K562 (cell line): ENCODE measurements at regions not wholly inside any gene's neighbourhood (a gene's known extent, or its start where the extent isn't known, plus 50 kb on each side); places are given as distances from the start of the nearest gene placed in this dataset.

Experiments
- BDP1 ChIP-seq: IDR thresholded peaks from 3 replicates; pipeline ENCODE4 v1.6.1; 2011; ENCODE audit not compliant: insufficient read length, insufficient read depth
- CHD1 ChIP-seq: fragments of 200-600 bp; sonication (generic); IDR thresholded peaks from one replicate; pipeline ENCODE4 v1.6.1; 2012; ENCODE audit warnings: mild to moderate bottlenecking, moderate library complexity, low read length, inconsistent platforms
- EP400 ChIP-seq: fragments of 450-650 bp; IDR thresholded peaks from 2 replicates; pipeline ENCODE4 v1.6.1; 2017; ENCODE audit warnings: antibody characterized with exemption, mild to moderate bottlenecking, moderate library complexity
- MCM2 ChIP-seq: fragments of 450-650 bp; IDR thresholded peaks from 2 replicates; pipeline ENCODE4 v1.6.1; 2017; ENCODE audit warnings: low read depth, mild to moderate bottlenecking
- MYNN ChIP-seq, 2 experiments: sonication (generic); formaldehyde crosslinking in 1 of 2; IDR thresholded peaks; 2 replicates each; pipeline versions ENCODE4 v1.5.0 to v1.6.1; 2016 to 2020; ENCODE audit warnings: antibody characterized with exemption in 1 of 2, missing genetic modification reagents in 1 of 2
- PKNOX1 ChIP-seq: fragments of 450-650 bp; IDR thresholded peaks from 2 replicates; pipeline ENCODE4 v1.6.1; 2016
- RFX1 ChIP-seq: fragments of 450-650 bp; IDR thresholded peaks from 2 replicates; pipeline ENCODE4 v1.6.1; 2016; ENCODE audit warnings: mild to moderate bottlenecking, moderate library complexity
- TSHZ1 ChIP-seq: fragments of 250-450 bp; sonication (Bioruptor Pico); IDR thresholded peaks from 2 replicates; pipeline ENCODE4 v1.4.0; 2020; ENCODE audit warnings: mild to moderate bottlenecking, moderate library complexity
- ZKSCAN8 ChIP-seq: fragments of 200-800 bp; sonication (Bioruptor generic); IDR thresholded peaks from 2 replicates; pipeline ENCODE4 v1.6.1; 2016; ENCODE audit warnings: missing genetic modification characterization, missing compliant biosample characterization
- ZNF175 ChIP-seq: fragments of 200-800 bp; sonication (Bioruptor generic); IDR thresholded peaks from 2 replicates; pipeline ENCODE4 v1.6.1; 2016; ENCODE audit warnings: low read depth, mild to moderate bottlenecking, missing genetic modification characterization, missing compliant biosample characterization
- ZNF217 ChIP-seq: sonication (generic); formaldehyde crosslinking; IDR thresholded peaks from 2 replicates; pipeline ENCODE4 v1.8.0; 2022; ENCODE audit warnings: mild to moderate bottlenecking, missing genetic modification reagents
- ZNF583 ChIP-seq: fragments of 250-450 bp; sonication (Bioruptor Pico); IDR thresholded peaks from 2 replicates; pipeline ENCODE4 v1.4.0; 2020
- ZNF584 ChIP-seq: fragments of 200-800 bp; sonication (Bioruptor generic); IDR thresholded peaks from 2 replicates; pipeline ENCODE4 v1.6.1; 2016; ENCODE audit warnings: low read depth, mild to moderate bottlenecking, missing genetic modification characterization, missing compliant biosample characterization
- ZNF586 ChIP-seq: fragments of 450-650 bp; formaldehyde crosslinking; conservative IDR thresholded peaks from 2 replicates; pipeline ENCODE4 v1.4.0; 2020; ENCODE audit warnings: mild to moderate bottlenecking, moderate library complexity
- ZNF780A ChIP-seq: fragments of 250-450 bp; sonication (Bioruptor Pico); IDR thresholded peaks from 2 replicates; pipeline ENCODE4 v1.5.0; 2021; ENCODE audit warnings: mild to moderate bottlenecking
- TF ChIP-seq, protein P1 (sequence below): sonication (generic); formaldehyde crosslinking; IDR thresholded peaks from 2 replicates; pipeline ENCODE4 v1.8.0; 2022; ENCODE audit warnings: mild to moderate bottlenecking, missing genetic modification reagents
- TF ChIP-seq, protein P2 (sequence below): fragments of 450-650 bp; conservative IDR thresholded peaks from 2 replicates; pipeline ENCODE4 v1.6.1; 2016; ENCODE audit warnings: missing genetic modification characterization, low read depth, mild to moderate bottlenecking, missing compliant biosample characterization, moderate library complexity
- TF ChIP-seq, protein P3 (sequence below): fragments of 250-450 bp; sonication (Bioruptor Pico); IDR thresholded peaks from 2 replicates; pipeline ENCODE4 v1.8.0; 2021; ENCODE audit warnings: borderline replicate concordance, mild to moderate bottlenecking, moderate library complexity; ENCODE audit not compliant: poor library complexity, severe bottlenecking

DNA sequence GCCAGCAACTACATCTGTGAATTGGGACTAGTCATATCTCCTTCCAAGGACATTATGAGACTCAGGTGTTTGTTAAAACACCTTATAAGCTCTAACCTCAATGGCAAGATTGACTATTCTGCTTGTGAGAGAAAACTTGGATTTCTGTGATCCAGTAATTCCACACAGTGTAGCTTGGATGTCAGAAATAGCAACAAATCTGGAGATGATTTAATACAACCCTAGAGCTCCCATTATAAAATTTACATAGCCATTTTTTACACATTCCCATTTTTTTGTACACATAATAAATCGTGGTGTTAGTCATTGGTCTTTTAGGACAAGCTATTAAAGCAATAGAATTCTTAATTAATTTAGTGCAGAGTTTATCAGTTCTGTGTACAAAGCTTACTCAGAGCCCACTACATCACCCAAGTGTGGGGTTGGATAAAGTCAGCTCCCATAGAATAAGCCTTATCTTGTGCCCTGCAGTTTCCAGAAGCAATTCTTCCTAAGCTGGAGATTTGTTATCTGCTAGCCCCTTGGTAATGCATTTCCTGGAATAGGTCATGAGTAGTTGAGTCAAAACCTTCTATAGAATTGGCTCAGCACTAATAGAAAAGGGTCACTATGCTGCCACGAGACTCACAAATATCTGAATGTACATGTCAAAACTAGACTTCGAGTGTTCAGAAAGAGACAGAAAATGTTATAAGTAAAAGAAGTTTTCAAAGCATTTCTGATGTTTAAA, 434.0 kb upstream of the RUNX1 start (continued):
- TF ChIP-seq TSHZ1 (CRISPR knock-in tag) (no peak), ZNF583 (CRISPR knock-in tag) (peak; percentile 71; the same call in 1 of the 2 replicates), ZNF780A (CRISPR knock-in tag) (no peak), ZKSCAN8 (CRISPR knock-in tag) (no peak; the same call in 1 of the 2 replicates), ZNF175 (CRISPR knock-in tag) (peak; percentile 93), PKNOX1 (no peak), ZNF584 (CRISPR knock-in tag) (peak; percentile 92), EP400 (peak; percentile 62), ZNF217 (CRISPR knock-in tag) (no peak), MCM2 (no peak), BDP1 (no peak), CHD1 (no peak), MYNN (IDR thresholded peaks at IDR 0.05) (peak; percentile 84), MYNN (CRISPR knock-in tag; IDR thresholded peaks at IDR 0.05) (no peak), RFX1 (no peak; the same call in 1 of the 2 replicates), ZNF586 (CRISPR knock-in tag) (no peak)
- TF ChIP-seq, protein P1, sequence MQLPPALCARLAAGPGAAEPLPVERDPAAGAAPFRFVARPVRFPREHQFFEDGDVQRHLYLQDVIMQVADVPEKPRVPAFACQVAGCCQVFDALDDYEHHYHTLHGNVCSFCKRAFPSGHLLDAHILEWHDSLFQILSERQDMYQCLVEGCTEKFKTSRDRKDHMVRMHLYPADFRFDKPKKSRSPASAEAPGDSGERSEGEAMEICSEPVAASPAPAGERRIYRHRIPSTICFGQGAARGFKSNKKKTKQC (CRISPR knock-in tag), result no peak
- TF ChIP-seq, protein P2, sequence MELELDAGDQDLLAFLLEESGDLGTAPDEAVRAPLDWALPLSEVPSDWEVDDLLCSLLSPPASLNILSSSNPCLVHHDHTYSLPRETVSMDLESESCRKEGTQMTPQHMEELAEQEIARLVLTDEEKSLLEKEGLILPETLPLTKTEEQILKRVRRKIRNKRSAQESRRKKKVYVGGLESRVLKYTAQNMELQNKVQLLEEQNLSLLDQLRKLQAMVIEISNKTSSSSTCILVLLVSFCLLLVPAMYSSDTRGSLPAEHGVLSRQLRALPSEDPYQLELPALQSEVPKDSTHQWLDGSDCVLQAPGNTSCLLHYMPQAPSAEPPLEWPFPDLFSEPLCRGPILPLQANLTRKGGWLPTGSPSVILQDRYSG, result no peak
- TF ChIP-seq, protein P3, sequence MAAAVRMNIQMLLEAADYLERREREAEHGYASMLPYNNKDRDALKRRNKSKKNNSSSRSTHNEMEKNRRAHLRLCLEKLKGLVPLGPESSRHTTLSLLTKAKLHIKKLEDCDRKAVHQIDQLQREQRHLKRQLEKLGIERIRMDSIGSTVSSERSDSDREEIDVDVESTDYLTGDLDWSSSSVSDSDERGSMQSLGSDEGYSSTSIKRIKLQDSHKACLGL, result no peak
